ENCODE measurements at regions not wholly inside any gene's neighbourhood (a gene's known extent, or its start where the extent isn't known, plus 50 kb on each side); places are given as distances from the start of the nearest gene placed in this dataset.

- no peak overlapping the region for H3K4me3 ChIP-seq (ENCODE audit: low read depth, low read length)
- TF ChIP-seq ZNF146 (tag by site-specific recombination; IDR thresholded peaks at IDR 0.05): no peak
- TF ChIP-seq, protein P1, sequence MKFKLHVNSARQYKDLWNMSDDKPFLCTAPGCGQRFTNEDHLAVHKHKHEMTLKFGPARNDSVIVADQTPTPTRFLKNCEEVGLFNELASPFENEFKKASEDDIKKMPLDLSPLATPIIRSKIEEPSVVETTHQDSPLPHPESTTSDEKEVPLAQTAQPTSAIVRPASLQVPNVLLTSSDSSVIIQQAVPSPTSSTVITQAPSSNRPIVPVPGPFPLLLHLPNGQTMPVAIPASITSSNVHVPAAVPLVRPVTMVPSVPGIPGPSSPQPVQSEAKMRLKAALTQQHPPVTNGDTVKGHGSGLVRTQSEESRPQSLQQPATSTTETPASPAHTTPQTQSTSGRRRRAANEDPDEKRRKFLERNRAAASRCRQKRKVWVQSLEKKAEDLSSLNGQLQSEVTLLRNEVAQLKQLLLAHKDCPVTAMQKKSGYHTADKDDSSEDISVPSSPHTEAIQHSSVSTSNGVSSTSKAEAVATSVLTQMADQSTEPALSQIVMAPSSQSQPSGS (tag by site-specific recombination; IDR thresholded peaks at IDR 0.05; ENCODE audit: low read depth): no peak
- TF ChIP-seq OVOL3 (tag by site-specific recombination; IDR thresholded peaks at IDR 0.05): no peak
- no peak for TF ChIP-seq RBAK (tag by site-specific recombination; IDR thresholded peaks at IDR 0.05)
- no peak for TF ChIP-seq KLF7 (tag by site-specific recombination; IDR thresholded peaks at IDR 0.05; ENCODE audit: borderline replicate concordance)
- no peak for TF ChIP-seq ZBTB26 (tag by site-specific recombination; optimal IDR thresholded peaks at IDR 0.05)
- TF ChIP-seq ZNF837 (tag by site-specific recombination; IDR thresholded peaks at IDR 0.05): no peak
- no peak for TF ChIP-seq ZNF529 (tag by site-specific recombination; IDR thresholded peaks at IDR 0.05; ENCODE audit: insufficient replicate concordance)
- TF ChIP-seq, protein P2, sequence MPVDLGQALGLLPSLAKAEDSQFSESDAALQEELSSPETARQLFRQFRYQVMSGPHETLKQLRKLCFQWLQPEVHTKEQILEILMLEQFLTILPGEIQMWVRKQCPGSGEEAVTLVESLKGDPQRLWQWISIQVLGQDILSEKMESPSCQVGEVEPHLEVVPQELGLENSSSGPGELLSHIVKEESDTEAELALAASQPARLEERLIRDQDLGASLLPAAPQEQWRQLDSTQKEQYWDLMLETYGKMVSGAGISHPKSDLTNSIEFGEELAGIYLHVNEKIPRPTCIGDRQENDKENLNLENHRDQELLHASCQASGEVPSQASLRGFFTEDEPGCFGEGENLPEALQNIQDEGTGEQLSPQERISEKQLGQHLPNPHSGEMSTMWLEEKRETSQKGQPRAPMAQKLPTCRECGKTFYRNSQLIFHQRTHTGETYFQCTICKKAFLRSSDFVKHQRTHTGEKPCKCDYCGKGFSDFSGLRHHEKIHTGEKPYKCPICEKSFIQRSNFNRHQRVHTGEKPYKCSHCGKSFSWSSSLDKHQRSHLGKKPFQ (tag by site-specific recombination; IDR thresholded peaks at IDR 0.05): no peak
- TF ChIP-seq ZNF248 (tag by site-specific recombination; IDR thresholded peaks at IDR 0.05): no peak
- no peak for TF ChIP-seq SP7 (tag by site-specific recombination; IDR thresholded peaks at IDR 0.05)
- H3K27ac ChIP-seq (ENCODE audit: extremely low read depth, low read depth, low read length): no peak overlapping the region
- no peaks in the 10 kb centered on the region for H3K9me3 ChIP-seq (ENCODE audit: control insufficient read depth, insufficient read depth, low read depth, low read length)
- ChIA-PET CTCF (interaction anchor here (0.6 to 1.3 kb wide), 2 partner anchors 13 to 65 kb away, joined by 3 read pairs; no protein-coding TSS in a partner anchor), POLR2A (no interaction called here)
- no peaks in the 10 kb centered on the region for H3K4me1 ChIP-seq (ENCODE audit: control insufficient read depth, insufficient read depth, low read length)
- H3K36me3 ChIP-seq (ENCODE audit: control insufficient read depth in 2 of 2, insufficient read depth in 1 of 2, low read length in 2 of 2): no peaks in the 10 kb centered on the region
These were observed 245.6 kb downstream of the LURAP1L start for GRCh38 chr9:13020146-13021040.

DNA sequence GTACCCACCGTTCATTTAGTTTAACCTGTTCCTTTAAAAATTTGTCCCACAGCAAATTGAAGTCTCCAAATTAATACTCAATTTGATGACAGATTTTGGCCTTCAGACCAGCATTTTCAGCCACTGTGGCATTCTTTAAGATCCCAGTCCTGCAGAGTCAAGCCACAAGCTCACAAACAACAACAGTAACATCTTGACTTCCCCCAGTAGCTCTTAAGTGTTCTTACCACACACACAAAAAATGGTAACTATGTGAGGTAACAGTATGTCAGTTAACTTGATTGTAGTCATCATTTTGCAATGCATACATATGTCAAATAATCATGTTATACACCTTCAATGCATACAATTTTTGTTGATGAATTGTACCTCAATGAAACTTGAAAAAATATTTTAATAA lies 247.9 kb downstream of the LURAP1L start:
- ChIA-PET POLR2A (no interaction called here), CTCF (interaction anchor here (0.6 to 1.2 kb wide), 2 partner anchors 9 to 397 kb away, joined by 3 read pairs; no protein-coding TSS in a partner anchor)
- H3K4me1 ChIP-seq (ENCODE audit: control insufficient read depth, insufficient read depth, low read length): no peaks in the 10 kb centered on the region
- H3K27ac ChIP-seq (ENCODE audit: extremely low read depth, low read depth, low read length): no peak overlapping the region
- no peak overlapping the region for H3K4me3 ChIP-seq (ENCODE audit: low read depth, low read length)
- no peaks in the 10 kb centered on the region for H3K36me3 ChIP-seq (ENCODE audit: control insufficient read depth in 2 of 2, insufficient read depth in 1 of 2, low read length in 2 of 2)
- H3K9me3 ChIP-seq (ENCODE audit: control insufficient read depth, insufficient read depth, low read depth, low read length): no peaks in the 10 kb centered on the region
- TF ChIP-seq ZNF274 (IDR thresholded peaks at IDR 0.05; ENCODE audit: low read length): no peak
- no peak for TF ChIP-seq ZNF274 (tag by site-specific recombination; IDR thresholded peaks at IDR 0.05; ENCODE audit: borderline replicate concordance)
- TF ChIP-seq ZNF169 (tag by site-specific recombination; IDR thresholded peaks at IDR 0.05): no peak
- TF ChIP-seq SCRT2 (tag by site-specific recombination; IDR thresholded peaks at IDR 0.05): no peak
- no peak for TF ChIP-seq PRDM10 (tag by site-specific recombination; IDR thresholded peaks at IDR 0.05)
- TF ChIP-seq ZNF639 (tag by site-specific recombination; IDR thresholded peaks at IDR 0.05): no peak
- TF ChIP-seq ZNF175 (tag by site-specific recombination; IDR thresholded peaks at IDR 0.05): no peak
- TF ChIP-seq ZNF391 (tag by site-specific recombination; IDR thresholded peaks at IDR 0.05; ENCODE audit: borderline replicate concordance, low read depth): no peak
- TF ChIP-seq ZNF155 (tag by site-specific recombination; IDR thresholded peaks at IDR 0.05): no peak
- no peak for TF ChIP-seq KLF16 (tag by site-specific recombination; IDR thresholded peaks at IDR 0.05)
- TF ChIP-seq, protein P3, sequence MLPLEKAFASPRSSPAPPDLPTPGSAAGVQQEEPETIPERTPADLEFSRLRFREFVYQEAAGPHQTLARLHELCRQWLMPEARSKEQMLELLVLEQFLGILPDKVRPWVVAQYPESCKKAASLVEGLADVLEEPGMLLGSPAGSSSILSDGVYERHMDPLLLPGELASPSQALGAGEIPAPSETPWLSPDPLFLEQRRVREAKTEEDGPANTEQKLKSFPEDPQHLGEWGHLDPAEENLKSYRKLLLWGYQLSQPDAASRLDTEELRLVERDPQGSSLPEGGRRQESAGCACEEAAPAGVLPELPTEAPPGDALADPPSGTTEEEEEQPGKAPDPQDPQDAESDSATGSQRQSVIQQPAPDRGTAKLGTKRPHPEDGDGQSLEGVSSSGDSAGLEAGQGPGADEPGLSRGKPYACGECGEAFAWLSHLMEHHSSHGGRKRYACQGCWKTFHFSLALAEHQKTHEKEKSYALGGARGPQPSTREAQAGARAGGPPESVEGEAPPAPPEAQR (tag by site-specific recombination; IDR thresholded peaks at IDR 0.05): no peak
- TF ChIP-seq ZNF324 (tag by site-specific recombination; IDR thresholded peaks at IDR 0.05): no peak
- TF ChIP-seq ZNF16 (tag by site-specific recombination; IDR thresholded peaks at IDR 0.05; ENCODE audit: low read depth): no peak
